ENCODE measurements at regions not wholly inside any gene's neighbourhood (a gene's known extent, or its start where the extent isn't known, plus 50 kb on each side); places are given as distances from the start of the nearest gene placed in this dataset.
"Not testable (repeated sequence)": the region's sequence is repeated elsewhere in the genome, so short reads cannot be mapped to it uniquely, and the experiment has no call there.

DNA sequence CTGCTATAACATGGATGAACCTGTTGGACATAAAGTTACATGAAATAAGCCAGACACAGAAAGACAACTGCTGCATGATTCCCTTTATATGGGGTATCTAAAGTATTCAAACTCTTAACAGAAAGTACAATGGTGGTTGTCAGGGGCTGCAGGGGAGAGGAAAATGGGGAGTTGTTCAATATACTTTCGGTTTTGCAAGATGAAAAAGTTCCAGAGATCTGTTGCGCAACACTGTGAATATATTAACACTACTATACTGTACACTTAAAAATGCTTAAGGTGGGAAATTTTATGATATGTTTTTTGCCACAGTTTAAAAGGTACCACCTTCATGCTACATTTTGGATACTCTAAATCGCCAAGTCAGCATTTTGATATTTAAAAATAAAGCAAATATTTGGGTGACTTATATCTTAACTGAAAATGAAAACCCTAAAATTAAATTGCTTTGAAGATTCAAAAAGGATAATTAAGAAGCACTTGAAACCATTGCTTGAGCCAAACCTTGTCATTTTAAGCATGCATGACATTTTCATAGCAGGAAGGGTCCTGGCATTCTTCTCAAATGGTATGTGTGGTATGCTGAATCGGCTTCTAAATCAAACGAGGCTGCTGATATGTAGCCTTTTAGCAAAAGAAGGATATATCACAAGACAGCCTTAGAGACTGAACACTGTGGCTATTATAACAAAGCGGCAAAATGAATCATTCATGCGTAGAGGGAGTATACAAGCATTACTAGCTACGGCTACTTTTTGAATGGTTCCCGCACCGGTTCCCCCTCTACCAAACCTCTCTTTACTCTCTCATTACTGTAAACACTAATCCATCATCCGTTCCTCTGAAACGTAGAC lies 607.1 kb upstream of the DIPK2B start:
- no peak for DNase-seq (ENCODE audit: low spot score)

DNA sequence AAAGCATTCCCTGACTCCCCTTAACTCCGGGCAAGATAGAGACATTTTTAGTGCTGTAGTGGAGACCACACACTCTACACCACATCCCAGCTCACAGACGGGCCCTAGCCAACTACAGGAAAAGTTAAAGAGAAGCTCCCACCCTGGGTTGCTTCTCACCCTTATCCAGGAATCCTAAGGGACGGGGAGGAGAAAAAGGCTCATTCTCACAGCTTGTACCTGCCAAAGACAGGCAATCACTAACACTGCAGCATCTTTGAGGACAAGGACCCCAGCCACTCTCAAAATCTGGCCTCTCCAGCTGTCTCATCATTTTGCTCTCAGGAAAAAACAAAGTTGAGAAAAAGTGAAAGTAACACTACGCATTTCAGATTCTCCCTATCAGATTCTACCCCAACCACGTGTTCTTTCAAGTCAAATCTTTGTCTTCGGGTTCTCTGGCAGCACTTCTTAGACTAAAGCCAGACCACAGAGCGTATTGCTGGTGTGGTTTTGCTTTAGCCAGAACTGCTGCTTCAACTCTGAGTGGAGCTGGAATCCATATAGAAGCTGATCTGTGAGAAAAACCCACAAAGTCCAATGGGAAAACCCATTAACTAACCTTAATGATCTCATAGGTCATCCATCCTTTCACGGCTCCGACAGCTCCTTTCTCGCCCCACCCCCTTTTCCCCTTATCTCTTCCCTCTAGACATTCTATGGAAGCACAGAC lies 605.9 kb upstream of the DIPK2B start:
- DNase-seq (ENCODE audit: low spot score): no peak

DNA sequence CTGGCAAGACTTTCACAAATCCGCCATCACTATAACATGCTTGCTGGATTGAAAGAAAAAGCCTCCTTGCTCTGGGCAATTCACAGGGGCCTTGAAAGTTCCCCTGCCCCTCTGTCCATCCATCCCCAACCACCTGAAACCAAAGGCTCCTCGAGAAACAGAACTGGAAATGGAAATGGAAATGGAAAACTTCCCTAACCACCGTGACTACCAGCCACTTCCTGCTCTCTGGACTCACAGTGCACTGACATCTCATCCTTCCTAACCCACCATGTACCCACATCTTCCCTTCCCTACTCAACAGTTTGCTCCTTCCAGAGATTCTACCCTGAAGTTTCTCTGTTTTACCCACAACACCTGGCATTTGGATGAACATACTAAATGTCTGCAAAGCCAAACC lies 603.6 kb upstream of the DIPK2B start:
- no peak for DNase-seq (ENCODE audit: low spot score)

DNA sequence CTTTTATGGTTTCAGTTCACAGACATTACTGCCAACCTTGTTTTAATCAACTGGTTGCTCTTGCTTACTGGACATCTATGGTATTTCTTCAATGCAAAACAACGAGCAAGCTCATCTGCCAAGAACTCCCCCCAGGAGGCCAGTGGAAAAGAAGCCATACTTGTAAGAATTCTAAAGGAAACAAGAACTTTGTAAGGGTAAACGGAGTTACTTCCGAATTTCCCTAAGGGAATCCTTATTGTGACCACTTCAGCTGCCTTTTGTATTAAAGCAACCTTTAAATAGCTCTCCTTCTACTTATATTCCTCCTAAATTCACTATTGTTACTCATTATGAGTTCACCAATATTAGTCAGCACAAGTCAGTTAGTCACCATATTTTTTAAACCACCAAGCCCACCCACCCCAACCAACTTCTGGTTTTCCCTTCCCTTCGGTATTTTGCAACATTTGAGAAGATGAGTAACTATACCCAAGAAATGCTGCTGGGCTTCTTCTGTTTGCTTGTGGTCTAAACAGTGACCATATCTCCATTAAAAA lies 602.8 kb upstream of the DIPK2B start:
- DNase-seq (ENCODE audit: low spot score): no peak

DNA sequence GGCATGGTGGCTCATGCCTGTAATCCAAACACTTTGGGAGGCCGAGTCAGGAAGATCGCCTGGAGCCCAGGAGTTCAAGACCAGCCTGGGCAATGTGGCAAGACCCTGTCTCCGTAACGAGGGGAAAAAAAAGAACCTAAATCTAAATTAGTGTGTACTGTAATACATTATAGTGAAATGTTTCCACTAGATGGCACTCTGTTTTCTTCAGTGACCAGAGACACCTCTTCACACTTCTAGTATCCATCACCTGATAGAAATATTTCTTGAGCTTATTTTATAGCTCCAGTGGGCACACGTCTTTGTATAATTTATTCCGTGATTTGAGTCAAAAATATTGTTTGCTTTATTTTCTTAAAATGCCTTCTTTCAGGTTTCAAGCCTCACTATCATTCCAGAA lies 600.9 kb upstream of the DIPK2B start:
- no peak for DNase-seq (ENCODE audit: low spot score)

DNA sequence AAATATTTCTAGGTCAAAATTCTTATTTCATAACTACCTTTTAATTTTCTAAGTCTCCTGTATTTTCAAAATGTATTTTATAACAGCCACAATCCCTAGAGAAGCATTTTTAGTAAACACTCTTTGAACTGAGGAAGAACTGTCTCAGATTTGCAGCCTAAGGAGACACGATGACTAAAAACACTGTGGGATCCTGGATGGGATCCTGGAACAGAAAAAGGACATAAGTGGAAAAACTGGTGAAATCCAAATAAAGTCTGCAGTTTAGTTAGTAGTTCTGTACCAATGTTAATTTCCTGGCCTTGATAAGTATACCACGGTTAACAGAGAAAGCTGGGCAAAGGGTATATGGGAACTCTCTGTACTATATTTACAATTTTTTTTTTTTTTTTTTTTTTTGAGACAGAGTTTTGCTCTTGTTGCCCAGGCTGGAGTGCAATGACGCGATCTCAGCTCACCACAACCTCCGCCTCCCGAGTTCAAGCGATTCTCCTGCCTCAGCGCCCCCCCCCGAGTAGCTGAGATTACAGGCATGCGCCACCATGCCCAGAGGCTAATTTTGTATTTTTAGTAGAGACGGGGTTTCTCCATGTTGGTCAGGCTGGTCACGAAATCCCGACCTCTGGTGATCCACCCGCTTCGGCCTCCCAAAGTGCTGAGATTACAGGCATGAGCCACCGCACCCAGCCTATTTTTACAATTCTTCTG lies 600.2 kb upstream of the DIPK2B start:
- DNase-seq (ENCODE audit: low spot score): not testable (repeated sequence)

DNA sequence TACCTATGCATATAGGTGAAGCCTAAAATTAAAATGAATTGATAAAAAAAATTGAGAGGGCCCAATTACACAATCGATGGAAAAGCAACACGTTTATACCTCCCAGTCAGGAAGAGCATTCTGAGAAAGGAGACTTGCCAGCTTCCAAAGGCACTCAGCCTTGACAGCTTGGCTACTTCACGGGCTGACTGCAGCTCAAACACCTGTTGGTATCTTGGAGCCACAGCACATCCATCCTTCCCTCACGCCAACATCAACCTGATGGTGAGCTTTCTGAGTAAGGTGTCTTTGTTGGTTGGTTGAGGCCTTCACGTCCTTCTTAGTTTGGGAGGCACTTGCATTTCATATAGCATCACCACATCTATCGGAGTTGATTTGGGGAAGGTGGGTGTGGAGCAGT lies 598.9 kb upstream of the DIPK2B start:
- DNase-seq (ENCODE audit: low spot score): no peak

DNA sequence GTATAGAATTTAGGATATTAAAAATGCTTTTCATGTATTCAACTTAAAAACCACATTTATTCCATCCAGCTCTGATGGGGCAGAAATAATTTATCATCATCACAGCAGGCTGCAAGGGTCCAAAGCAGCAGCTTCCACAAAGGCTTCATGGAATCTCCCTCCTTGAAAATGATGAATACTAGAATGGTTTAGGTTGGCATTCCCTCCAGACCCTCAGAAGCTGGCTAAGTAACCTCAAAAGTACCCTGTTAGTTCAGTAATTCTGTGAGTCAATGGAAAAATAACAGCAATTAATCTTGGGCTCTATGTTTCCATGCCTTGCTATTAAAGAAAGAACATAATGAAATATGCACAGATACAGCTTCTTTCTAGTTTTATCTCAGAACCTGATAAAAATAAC lies 594.9 kb upstream of the DIPK2B start:
- DNase-seq (ENCODE audit: low spot score): no peak

DNA sequence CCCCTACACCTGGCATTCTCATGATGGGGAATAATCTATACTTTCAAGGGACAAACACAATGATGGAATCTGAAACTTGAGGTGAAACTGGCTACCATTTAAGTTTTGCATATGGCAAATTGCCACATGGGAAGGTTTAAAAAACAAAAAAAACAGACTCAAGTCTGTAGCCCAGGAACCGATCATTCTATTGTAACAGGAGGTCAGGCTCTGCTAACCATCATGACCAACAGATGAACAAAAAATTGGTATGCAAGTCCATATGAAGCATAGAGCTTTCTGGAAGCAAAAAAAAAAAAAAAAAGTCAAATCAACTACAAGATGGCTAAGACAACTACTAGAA lies 594.3 kb upstream of the DIPK2B start:
- no peak for DNase-seq (ENCODE audit: low spot score)

DNA sequence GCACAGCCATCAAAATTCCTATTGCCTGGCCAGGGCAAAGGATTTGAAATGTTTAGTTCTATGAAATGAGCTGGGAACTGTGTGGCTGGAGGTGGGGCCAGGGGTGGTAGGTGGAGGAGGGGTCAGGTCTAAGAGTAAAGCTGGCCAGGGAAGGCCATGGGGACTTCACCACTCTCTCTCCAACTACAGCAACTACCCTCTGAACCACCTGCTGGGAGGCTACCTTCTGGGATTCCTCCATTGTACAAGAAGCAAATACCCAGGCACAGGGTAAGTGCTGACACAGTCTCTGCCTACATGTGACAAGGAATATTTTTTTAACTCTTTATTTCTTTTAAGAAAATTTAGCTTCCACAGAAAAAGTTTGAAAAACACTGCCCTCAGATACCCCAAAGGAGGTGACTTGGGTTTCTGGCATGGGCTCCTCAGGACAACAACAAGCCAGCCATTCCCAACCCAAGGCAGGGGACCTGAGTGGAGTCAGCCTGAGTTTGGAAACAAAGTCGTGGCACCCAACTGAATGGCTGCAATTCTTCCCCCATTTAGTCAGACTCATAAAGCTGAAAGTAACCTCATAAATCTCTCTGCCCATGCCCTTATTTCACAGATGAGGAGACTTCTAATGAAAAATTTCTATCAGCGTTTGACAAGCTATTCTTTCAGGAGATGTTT lies 593.8 kb upstream of the DIPK2B start:
- no peak for DNase-seq (ENCODE audit: low spot score)

DNA sequence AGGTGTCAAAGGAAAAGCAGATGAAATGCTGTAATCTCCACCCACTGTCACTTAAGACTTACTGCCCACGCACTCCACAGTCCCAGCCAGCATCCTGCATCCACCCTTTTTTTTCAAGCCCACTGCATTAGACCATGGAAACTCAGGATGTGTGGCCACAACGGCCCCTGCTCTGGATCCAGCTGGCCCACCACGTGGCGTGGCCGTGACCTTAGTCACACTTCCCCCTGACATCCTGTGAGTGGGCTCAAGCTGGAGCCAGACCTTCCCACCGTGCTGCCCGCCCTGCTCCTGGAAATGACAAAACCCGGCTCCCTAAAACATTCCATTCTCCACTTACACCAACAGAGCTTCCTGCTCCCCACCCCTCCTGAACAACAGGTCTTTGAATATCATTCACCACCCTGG lies 588.3 kb upstream of the DIPK2B start:
- DNase-seq (ENCODE audit: low spot score): no peak

DNA sequence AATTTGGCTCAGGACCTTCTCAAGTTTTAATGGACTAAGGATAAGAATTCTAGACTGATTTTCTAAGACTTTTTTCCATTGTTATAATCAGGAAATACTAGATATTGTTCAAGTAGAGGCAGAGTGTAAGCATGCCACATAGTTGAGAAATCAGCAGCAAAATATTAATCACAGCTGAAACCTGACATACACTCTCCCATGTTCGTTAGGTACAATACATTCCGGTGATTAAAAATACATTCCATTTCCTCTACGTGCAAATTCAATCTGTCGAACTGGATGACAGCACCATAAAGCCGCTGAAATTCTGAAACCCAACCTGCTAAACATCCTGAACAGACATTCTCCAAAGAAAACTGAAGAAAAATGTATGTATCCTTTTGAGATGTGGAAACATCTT lies 587.6 kb upstream of the DIPK2B start:
- no peak for DNase-seq (ENCODE audit: low spot score)

DNA sequence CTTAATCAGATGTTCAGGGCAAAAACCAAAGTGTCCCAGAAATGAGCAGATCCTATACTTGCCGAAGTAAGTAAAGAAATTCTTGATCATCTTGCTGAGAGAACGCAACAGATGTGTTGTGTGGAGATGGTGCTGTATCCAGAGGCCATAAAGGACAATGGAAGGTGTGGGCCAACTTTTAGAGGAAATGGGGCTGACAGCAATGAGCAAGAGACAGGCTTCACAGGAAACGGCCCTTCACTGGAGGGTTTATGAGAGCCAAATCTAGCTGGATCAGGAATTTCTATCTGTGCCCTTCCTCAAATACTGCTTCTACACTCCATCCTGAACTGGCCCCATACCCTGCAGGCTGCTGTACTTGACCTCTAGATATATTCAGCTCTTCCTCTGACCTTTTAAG lies 583.9 kb upstream of the DIPK2B start:
- no peak for DNase-seq (ENCODE audit: low spot score)

DNA sequence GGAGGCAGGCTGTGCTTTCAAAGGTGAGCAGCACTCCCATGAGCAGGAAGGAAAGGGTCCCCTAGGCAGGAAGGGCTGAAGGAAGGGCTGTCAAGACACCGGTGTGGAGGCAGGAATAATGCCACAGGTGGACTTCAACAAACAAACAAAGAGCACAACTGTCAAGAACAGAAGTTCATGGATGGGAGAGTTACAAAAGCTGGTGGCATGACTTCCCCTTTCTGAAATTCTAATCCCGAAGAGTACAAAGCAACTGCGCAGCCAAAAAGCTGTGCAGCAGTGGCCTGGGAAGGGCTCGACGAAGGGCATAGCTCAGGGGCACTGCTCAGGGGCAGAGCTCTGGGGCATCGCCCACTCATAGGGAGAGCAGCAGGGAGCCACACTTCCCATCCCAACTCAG lies 582.3 kb upstream of the DIPK2B start:
- DNase-seq (ENCODE audit: low spot score): no peak

DNA sequence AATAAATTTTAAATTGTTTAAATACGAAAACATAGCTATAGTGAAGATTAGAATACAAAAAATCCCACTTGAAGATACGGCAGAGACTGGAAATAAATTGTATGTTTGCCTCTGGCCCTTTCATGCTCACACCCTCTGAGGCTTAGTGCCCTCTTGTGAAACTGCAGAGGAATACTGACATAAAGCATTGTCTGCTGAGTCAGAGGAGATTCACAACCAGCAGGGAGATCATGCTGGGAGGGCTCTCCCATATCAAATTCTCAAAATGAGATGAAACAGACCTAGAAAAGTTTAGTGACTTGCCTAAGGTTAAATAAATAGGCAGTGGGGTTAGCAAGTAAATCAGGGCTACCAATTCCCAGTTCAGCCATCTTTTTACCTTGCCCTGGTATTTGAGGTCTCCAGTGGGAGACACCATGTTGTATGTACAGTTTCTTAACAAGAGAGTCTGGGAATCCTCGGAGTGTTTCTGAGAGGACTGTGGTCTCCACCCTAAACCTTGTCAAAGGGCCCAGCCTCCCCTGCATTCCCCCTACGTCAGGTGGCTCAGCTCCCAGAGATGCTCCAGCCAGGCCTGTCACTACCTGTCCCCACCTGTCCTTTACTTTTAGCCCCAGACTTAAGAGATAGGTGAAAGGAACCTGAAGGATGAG lies 581.4 kb upstream of the DIPK2B start:
- no peak for DNase-seq (ENCODE audit: low spot score)

DNA sequence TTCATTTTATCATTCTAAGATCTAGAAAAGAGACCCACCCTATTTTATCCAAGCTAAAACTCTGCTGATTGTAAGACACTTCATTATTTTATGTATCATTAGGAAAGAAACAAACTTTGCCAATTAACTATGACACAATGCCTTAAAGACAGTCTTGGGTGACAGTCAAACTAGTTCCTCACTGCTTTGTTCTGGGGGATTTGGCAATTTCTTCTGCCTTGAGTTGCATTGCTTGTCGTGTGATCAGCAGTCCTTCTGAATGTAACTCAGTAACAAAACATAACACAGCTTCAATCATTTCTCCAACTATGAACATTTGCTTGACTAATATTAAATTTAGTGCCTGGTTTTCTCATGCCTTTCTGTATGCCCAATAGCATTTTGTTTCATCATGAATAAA lies 577.9 kb upstream of the DIPK2B start:
- DNase-seq (ENCODE audit: low spot score): no peak

DNA sequence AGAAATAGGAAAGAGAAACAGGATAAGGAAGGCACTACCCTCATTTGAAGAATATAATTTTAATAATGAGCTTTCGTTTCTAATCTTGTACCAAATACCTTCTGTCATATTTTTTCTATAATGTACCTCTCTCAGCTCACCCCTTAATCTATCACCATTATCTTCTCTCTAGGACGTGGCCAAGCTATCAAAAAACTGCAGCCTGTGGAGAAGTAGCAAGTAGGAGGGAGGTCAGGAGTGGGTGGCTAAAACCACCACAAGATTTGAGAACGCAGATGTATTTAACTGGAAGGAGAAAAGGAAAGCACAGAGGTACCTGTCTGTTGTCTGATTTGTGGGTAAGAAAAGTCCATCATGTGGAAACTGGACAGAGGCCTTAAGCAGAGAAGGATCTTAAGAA lies 576.7 kb upstream of the DIPK2B start:
- no peak for DNase-seq (ENCODE audit: low spot score)

DNA sequence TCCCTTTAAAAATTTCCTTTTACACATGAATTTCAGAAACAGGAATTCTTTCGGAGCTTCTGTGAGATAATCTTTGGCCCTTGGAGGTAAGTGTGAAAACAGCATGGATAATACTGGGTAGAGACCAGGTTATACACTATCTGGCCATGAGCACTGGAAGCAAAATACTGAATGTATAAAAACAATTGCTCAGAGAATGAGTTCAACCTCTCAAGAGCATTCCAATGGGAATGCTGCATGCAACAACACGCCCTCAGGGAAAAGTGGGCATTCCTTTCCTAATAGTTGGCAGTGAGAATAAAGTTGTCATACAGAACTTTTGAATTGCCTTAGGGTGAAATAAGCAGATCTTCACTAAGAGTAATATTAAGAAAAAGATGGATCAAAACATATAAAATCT lies 574.8 kb upstream of the DIPK2B start:
- no peak for DNase-seq (ENCODE audit: low spot score)

DNA sequence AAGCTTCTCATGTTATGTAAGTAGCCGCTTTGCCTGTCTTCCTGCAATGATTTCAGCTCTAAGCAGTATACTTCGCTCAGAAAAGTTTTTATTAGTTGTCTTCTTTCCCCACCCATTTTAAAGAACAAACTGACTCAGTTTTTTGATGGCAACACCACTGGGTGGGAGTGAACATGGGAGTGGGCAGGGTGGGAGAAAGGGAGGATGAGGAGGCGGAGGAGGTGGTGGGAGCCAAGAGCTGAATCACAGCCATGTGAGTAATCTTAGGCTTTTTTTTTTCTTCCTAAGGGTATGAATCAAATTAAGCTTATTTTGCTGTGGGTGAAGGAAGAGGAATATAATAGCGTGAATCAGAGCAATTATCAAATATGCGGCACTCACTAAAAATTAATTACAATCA lies 574.3 kb upstream of the DIPK2B start:
- no peak for DNase-seq (ENCODE audit: low spot score)

DNA sequence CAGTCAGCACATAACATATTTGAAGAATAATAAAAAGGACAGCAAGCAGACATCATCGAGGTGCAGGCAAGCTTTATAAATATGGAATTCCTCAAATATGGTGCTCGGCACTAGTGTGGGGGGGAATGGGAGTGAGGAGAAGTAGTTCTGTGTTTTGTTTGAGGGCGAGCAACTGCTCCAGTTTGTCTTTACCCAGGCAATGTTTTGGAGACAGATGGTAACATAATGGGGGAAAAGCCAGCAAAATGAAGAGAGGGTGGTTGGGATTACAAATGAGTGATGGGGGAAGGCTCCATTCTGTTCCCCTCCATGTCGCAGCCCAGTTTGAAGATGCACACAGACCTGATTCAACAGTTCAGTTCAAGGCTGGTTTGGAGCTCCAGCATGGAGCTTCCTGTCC lies 572.9 kb upstream of the DIPK2B start:
- no peak for DNase-seq (ENCODE audit: low spot score)

DNA sequence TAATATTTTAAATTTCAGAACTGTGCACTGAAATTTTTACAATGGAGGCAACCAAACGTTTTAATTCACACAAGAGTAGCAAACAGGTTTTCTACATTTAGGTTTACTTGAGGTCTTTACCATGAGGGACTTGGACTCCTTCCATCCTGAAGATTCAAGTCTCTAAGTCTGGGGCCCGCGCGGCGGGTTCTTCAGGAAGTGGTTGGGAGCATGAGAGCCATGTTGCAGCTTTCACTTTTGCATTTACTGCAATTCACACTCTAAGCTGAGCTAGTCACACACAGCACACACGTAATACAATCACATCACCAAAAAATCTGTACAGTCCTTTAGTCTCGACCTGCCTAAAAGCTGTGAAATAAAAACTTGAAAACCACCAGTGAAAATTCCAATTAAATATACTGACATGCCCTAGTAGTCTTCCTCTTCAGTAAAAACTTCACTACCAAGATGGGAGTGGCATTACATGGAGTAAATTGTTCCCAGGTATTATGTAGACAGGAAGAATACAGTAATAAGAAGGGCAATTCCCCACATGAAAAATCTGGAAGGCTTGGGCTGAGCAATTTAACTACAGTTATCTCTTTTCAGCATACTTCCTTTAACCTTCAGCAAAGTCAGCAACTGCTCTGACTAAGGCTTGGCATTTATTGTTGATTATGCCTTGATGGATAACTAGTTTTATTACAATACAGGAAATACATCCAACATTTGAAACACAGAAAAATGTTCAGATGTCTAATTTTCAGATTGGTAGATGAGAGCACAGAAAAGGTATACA lies 571.1 kb upstream of the DIPK2B start:
- DNase-seq (ENCODE audit: low spot score): no peak
